CD4-positive, alpha-beta T cell treated with Interferon alpha-2 for 1 hour (primary cell): ENCODE measurements at regions not wholly inside any gene's neighbourhood (a gene's known extent, or its start where the extent isn't known, plus 50 kb on each side); places are given as distances from the start of the nearest gene placed in this dataset.
"Not testable (repeated sequence)": the region's sequence is repeated elsewhere in the genome, so short reads cannot be mapped to it uniquely, and the experiment has no call there.

Experiments used
- DNase-seq, 2 donors: peaks; one replicate each; pipeline ENCODE4 v3.0.0-alpha.2; 2020 to 2022

DNA sequence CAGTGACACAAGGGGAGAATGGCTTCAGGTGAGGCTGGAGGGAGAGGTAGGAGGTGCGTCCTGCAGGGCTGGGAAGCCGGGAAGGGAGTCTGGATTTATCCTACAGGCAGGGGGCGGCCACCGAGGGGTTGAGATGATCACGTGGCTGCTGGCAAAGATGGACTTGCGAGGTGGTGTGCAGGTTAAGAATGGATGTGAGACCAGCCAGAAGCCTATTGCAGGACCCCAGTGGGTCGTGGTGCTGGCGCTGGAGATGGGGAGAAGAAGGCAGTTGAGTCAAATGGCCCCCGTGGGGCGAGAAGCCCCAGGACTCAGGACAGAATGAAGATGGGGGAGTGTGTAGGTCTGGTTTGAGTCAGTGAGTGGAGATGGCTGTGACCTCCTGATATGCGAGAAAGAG, 183.1 kb downstream of the FAM43A start:
- no peak for DNase-seq

DNA sequence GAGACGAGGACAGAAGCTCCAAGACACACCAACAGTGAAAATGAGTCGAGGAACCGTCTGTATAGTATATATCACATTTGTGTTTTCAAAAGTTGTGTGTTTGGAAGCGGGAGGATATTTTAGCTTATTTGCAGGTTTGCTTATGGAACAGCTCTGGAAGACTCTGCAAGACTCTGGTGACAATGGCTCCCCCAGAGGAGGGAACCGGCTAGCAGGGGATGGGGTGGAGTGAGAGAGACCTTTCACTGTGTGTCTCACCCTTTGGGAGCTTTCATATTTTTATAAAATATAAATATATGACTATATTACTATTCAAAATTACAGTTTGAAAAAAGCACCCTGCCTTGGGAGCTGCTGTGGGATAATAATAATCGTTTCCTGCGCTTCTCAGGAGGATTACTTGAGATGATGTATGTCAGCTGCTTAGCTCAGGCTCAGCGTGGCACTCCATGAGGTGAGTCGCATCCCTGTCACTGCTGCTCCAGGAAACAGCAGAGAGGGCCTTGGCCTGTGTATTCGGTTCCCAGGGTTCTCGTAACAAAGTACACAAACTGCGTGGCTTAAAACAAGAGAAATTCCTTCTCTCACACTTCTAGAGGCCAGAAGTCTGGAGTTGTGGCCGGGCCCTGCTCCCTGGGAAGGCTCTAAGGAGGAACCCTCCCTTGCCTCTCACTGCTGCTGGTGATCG, 183.9 kb downstream of the FAM43A start:
- no peak for DNase-seq

DNA sequence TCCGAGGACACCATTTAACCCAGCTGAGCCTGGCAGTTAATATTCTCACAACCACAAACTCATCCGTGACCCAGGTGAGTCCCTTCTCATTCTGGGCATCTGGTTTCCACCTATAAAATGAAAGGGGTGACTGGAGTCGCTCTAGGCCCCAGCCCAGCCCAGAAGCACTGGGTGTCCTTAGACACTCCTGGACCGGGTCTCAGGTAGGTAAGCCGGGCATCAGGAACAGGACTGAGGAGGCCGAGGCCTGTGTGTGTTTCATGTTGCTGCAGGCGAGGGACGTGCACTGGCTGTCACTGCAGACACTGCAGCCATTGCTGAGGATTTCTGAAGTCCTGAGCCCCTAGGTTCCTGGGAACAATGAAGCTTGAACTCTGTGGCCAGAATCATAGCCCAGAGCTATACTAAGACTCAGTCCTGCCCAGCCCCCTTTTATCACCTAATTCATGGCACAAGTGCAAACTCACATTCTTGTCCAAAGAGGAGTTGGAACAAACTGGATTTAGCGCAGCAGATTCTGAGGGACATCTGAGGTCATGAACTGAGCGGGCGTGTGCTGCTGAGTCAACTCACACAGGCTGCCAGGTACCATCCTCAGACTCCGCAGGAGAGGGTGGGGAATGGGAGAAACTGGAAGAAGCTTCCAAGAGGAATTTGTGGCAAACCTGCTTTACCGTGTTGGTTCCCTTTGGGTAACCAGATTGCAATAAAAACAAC, 184.9 kb downstream of the FAM43A start:
- no peak for DNase-seq

DNA sequence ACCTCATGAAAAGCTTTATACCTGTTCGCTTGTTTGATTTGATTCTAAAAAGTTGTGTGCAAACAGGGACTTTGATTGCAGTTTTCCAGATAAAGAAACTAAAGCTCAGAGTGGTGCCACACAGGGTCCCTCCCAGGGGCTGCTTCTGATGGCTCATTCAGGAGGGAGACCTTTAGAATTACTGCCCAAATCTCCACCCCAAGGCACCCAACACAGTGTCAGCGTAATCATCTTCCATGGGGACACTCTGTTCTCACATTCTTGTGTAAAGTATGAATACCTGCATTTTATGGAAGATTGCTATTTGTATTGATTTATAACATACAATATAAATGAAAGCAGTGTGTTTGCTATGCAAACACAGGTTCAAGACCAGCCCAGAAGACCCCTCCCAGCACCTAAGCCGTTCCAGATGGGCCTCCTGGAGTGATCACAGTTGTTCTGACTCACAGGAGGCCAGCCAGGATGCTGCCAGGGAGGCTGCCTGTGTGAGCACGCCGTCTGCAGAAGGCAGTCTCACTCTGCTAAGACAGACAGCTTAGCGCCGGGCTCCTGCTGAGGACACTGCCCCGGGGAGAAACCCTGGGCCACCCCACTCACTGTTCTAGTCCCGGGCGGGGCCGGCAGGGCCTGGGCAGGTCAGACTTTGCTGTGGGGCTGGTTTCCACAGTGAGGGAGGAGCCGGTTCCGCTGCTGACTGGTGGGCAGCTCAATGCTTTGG, 185.6 kb downstream of the FAM43A start:
- peak in 1 of 2 donors; percentile 12 for DNase-seq

DNA sequence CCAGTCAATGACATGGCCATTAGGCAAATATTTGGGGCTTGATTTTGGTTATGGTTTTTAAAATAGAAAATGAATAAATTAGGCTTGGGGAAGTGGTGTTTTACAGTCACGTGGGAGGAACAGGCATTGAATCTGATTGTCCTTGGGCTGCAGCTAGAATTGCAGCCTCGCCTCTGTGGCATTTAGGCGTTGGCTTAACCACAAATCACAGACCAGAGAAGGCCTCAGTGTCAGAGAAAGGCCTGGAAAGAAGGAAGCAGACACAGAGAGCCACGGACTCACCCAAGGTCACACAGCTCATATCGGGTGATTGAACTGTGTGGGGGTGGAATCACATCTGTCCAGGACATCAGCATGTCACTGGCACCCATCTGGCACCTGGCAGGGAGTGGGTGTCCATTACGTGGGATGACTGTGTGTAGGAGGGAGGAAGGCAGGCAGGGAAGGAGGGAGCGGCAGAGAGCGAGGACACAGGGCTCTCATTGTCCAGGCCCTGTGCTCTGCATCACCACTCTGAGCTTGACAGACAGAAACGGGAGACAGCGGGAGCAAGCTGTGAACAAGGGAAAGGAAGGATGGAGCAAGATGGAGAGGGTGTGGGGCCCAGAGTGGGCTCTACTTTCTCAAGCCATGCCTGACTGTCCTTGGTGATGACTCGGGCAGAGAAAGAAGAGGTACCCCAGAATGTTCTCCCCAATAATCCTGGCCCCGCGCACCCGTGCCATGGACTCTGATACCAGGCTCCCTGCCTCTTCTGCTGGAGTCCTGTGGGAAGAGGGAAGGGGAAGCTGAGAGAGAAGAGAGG, 186.4 kb downstream of the FAM43A start:
- DNase-seq = peak; percentile 19 to 29

DNA sequence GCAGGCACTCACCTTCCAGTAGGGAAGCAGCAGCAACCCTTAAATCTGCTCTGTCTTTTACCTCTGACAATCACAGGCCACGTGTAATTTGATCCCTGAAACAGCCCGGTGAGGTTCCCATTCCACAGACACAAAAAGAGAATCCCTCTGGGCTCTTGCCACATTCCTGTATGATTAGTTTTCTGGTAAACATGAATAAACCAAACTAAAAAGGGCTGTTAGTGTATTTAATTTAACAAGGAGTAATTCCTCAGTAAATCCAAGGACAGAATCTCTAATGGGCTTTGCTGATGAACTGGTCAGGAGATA, 186.9 kb downstream of the FAM43A start:
- DNase-seq = no peak

DNA sequence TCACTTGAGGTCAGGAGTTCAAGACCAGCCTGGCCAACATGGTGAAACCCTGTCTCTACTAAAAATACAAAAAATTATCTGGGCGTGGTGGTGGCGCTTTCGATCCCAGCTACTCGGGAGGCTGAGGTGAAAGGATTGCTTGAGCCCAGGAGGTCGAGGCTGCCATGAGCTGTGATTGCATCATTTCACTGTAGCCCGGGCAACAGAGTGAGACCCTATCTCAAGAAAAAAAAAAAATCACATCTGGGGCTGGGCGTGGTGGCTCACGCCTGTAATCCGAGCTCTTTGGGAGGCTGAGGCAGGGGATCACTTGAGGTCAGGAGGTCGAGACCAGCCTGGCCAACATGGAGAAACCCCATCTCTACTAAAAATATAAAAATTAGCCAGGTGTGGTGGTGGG, 187.8 kb downstream of the FAM43A start:
- not testable (repeated sequence) for DNase-seq

DNA sequence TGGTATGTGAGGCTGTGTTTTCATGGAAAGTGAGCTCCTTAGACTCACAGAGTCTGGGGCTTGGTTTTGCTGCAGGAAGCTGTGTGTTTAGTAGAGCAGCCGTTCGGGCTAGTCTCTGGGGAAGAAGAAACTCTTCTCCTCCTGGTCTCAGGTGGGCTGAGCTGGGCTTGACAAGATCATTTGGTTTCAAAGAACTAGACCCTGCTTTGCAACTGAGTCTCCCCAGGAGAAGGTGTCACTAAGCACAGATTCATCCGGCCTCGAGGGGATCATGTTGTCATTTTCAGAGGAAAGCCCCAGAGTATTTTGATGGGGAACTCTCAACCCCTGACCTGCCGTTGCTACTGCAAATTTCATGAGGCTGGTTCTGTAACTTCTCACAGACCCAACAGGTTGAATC, 188.5 kb downstream of the FAM43A start:
- no peak for DNase-seq

DNA sequence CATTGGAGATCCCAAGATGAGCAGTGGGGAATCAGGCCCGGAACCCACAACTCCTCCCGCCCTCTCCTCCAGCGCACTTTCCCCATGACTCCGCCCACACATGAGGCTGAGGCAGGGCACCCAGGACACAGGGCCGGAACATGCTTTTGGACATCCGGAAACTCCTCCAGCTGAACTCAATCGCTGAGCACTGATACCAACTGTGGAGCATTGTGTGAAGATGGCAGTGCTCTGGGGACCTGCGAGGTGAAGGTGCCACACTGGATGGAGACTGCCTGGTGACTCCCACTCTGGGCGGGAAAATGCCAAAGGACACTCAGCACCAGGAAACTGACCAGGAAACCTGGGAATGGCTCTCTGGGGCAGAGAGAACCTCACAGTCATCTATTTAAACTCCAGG, 189.1 kb downstream of the FAM43A start:
- DNase-seq = no peak

DNA sequence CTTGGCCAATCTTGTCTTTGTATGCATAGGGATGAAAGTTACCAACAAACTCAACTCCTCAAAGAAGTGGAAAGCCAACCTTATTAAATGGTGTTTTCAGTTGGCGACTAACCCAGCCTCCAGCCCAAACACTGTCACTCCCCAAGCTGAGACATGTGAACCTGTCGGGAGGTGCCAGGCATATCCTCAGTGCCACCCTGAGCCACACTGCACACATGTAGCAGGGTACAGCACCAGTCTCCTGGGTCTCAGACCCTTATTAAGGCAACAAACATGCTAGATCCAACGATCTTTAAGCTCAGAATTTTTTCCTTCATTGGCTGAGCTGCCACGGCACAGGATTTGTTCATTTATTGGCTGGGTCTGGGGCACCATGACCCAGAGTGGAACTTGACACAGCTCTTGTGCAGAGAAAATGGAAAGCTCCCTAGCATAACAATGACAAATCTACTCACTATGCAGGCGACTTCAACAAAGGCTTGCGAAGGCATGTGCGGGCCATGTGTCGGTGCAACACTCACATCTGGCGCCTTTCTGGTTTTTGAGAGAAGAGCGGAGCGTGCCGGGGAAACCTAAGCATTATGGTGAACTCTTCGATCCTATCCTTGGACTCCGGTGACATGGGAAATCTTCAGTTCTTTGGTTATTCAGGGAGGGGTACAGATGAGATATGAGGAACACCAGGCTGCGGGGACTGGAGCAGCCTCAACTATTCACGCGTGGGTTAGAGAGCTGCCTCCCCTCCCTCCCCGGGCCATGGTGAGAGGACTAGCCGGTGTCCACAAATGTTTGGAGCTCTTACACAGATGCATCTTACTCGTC, 190.1 kb downstream of the FAM43A start:
- no peak for DNase-seq

DNA sequence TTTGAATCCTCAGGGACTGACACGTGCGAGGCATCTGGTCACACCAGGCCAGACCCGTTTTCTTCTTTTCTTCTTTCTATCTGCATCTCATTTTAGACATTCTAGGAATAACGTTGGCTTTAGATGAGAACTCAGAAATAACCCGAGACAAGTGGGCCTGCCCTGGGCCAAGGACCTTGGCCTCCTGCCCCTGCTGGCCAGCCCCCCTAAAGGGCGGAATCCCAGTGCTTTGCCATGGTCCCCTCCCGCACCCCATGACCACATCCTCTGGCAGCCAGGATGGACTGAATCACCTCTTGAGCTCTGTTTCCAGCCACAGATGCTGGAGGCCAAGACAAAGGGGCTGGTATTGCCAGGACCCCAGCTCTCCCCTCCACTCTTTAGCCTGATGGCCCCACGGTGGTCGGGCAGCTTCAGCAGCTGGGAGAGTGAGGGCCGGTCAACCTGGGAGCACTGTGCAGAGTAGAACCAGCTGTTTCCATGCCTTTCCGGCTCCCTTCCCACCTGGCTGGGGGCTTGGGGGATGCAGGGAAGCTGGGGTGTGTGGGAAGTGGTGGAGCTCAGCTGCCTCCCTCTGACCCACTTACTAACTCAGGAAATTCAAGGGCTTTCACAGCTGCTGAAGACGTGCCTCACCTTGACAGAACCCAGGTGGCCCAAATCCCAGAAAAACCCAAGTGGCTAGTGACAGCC, 190.9 kb downstream of the FAM43A start:
- DNase-seq = no peak

DNA sequence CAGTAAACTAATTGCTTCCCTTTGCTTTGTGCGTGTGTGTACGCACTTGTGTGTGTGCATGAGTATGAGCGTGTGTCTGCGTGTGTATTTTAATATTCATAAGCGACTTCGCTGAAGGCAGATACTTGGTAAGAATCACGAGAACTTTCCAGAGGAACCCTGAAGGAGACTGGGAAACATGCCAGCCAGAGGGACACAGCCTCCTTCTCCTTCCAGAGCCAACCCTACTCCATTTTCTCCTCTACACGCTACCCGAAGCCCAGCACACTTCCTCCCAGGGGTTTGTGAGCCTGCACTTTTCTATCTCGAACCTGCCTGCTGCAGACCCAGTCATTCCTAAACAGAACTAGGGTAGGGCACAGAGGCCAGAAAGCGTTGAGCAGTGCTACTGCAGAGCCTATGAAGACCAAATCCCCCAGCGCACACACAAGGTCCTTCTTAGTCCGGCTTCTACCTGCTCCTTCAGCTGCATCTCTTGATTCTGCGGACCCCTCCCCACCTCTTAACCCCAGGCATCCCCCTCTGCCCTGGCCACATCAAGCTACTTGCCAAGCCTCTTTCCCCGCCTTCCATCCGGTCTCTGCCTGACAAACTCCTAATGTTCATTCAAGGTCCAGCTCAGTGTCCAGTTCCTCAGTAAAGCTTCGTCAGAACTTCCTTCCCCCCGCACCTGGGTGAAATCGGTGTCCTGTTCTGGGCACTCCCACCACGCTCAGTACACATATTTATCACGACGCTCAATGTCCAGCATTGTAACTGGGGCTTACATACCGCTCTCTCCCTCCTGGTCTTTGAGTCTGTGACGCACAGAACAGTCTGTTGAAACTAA, 191.8 kb downstream of the FAM43A start:
- DNase-seq = no peak

DNA sequence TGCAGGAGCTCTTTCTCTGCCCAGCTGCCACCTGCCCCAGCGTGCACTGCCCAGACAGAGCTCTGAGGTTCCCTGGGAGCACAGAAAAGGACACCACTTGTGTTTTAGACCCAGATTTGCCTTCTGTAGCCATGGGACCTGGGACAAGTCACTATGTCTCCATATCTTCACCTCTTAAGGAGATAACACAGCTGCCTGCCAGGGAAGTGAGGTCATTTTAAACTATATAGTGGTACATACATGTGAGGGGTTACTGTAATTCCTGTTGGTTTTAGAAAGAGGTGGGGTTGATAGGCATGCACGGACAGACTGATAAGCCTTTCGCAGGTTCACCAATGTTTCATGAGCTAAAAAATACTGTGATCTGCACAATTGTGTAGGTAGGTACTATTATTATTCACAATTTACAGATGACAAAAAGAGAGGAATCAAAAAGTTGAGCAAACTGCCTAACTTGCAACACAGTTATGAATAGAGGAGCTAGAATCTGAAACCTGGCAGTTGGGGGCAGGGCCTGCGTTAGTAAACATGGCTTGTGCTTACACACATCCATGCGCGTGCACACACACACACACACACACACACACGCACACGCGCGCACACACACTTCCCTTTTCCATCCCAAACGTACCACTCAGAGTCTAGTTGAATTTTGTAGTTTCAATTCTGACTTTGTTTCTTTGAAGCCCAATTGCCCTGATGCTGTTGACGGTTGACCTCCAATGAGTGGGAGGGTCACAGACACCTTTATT, 193.6 kb downstream of the FAM43A start:
- peak in 1 of 2 donors; percentile 54 for DNase-seq

DNA sequence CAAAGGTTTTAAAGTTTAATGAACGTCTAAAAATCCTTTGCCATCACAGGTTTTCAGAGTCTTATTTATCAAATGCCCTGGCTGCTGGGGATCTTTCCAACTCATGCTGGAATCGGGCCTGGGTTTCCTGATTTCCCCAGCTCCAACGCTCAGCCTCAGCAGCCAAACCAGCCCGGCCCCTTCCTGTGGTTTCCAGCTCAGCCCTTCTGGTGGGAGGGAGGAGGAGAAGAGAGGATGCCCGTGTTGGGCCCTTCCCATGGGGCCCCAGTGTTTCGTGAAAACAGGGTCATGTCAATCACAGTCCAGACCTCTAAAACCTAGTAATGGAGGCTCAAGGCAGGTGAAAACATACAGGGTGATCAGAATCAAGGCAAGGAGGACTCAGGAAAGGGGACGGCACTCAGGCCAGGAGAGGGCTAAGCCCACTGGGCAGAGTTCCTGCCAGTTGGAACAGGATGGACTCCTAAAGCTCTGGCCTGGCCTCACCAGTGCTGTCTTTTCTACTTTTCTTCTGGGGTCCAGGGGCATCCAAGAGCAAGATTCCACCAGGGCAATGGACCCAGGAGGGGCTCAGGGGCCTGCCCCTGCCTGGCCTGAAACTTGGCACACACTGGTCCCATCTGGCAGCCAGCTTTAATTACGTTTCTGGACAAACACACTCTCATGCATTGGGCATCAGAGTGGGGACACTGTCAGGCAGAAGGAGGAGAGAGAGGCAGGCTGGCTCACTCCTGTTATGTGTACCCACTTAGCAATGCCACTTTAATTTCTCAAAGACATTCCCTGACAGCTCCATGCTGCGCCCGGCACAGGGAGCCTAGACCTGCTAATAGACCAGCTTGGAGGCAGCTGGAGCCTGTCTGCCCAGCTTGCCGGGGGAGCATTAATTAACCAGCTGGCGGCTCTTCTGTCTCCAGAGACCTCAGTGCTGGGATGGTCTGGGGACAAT, 194.6 kb downstream of the FAM43A start:
- no peak for DNase-seq

DNA sequence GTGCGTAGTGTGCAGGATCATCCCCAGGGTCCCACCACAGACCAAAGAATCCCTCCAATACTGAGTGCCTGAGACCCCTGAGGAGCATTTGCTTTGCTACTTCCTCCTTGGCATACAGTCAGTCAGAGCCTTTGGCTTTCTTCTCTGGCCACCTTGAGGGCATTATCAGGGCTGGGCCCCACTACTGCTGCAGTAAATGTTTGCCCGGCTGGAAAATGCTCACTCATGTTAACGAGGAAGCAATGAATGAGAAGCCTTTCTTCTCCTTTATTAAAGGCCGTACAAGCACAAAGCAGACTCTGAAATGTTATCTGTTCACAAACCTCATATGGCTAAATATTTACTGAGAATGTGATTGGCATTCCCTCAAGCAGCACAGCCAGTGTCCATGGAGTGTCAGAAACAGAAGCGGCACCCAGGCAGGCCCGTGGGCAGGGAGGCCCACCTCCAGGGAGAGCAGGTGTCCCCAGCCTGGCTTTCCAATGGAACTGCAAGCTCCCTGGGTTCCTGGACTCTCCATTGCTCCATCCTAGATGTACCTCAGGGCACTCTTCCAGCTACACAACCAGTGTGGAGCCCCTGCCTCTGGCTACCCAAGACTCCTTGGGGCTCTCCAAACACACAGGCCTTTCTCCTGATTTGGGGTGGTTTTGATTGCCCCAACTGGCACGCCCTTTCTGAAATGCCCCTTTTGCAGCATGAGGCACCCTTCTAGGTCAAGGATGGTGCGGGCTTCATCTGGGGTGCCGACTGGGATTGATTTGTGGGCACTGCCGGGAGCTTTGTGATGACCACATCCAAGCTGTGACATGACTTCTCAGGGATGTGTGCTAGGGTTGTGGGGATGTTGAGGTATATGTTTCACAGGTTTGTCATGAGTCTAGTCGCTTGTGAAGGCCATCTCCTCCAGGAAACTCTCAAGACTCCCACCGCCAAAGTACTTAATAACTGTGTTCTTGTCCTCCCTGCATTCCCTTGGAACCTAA, 195.6 kb downstream of the FAM43A start:
- no peak for DNase-seq

DNA sequence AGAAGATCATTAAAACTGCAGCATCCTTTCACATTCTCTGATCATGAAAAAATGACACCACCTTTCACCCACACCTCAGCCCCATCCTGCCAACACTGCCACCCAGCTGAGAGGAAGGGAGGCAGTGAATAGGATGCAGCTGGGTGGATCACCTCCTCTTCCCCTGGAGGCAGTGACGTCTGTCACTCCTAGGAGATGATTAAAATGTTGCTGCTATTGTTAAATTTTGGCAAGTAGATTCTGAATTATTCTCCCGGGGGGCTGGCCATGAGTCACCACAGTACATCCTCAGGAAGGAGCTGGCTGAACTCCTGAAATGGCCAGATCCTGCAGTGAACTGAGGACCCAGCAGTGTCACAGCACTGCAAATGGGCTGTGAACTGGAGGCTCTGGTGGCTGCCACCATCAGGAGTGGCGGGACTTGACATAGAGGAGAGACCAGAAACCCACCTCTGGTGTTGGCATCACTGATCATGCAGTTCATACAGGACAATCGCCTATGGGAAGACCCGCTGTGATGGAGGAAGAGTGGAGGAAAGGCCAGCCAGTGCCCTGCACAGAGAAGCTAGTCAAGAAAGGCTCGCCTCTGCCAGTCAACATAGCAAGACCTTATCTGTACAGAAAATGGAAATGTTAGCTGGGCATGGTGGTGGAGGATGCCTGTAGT, 199.1 kb downstream of the FAM43A start:
- DNase-seq = no peak

DNA sequence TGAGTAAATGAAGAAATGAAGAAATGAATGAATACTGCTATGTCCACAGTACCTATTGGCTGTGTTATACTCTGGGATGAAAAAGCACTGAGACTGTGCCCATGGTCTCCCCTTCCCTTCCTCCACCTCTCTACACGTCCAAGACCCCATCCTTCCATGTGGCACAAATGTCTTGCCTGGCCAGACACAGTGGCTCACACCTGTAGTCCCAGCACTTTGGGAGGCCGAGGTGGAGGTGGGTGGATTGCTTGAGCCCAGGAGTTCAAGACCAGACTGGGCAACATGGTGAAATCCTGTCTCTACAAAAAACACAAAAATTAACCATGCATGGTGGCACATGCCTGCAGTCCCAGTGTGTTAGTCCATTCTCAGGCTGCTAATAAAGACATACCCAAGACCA, 200.1 kb downstream of the FAM43A start:
- DNase-seq = no peak
